Esophagus muscularis mucosa (tissue), 4 donors: ENCODE measurements at regions not wholly inside any gene's neighbourhood (a gene's known extent, or its start where the extent isn't known, plus 50 kb on each side); places are given as distances from the start of the nearest gene placed in this dataset.

Experiments
- EP300 ChIP-seq: sonication (generic); formaldehyde crosslinking; IDR thresholded peaks from one replicate; pipeline ENCODE4 v1.6.1; 2017; ENCODE audit warnings: antibody characterized with exemption
- POLR2A ChIP-seq: fragments of 450-650 bp; IDR thresholded peaks from one replicate; pipeline ENCODE4 v1.6.1; 2017; ENCODE audit warnings: antibody characterized with exemption, moderate library complexity, mild to moderate bottlenecking, low read depth
- TF ChIP-seq, protein P1 (sequence below), 3 experiments: fragments of 200-600 bp in 2 of 3; fragments of 450-650 bp in 1 of 3; sonication (generic) in 2 of 3; IDR thresholded peaks; one replicate each; pipeline ENCODE4 v1.5.1; 2017 to 2019; ENCODE audit warnings: antibody characterized with exemption in 3 of 3, mild to moderate bottlenecking in 2 of 3, moderate library complexity in 1 of 3

DNA sequence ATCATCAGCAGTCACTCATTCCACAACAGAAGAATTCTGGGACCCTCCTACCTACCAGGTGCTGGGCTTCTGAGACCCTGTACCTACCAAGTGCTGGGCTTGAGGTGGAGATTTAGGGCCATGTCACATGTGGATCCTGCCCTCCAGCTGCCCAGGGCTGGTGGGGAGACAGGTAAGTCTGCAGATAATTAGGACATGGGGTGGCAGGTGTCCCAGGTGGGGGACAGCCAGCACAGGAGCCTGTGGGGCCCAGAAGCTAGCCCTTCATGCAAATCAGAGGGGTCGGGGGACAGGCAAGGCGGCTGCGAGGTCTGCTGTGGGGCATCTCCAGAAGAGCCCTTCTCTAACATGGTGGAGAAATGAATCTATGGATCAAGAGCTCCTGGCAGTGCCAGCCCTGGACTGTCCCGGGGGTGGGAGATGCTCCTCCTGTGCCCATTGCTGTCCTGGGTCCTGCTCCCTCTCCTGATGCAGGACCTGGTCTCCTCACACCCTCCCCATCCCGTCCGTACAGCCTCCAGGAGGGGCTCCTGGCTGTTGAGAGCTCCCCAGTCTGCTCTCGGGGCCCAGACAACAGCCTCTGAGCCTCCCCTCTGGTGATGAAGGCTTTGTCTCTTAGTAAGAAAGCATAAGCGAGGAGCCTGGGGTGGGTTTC is 106.3 kb upstream of the GLI2 start:
- TF ChIP-seq EP300 (no peak), POLR2A (no peak)
- TF ChIP-seq, protein P1, sequence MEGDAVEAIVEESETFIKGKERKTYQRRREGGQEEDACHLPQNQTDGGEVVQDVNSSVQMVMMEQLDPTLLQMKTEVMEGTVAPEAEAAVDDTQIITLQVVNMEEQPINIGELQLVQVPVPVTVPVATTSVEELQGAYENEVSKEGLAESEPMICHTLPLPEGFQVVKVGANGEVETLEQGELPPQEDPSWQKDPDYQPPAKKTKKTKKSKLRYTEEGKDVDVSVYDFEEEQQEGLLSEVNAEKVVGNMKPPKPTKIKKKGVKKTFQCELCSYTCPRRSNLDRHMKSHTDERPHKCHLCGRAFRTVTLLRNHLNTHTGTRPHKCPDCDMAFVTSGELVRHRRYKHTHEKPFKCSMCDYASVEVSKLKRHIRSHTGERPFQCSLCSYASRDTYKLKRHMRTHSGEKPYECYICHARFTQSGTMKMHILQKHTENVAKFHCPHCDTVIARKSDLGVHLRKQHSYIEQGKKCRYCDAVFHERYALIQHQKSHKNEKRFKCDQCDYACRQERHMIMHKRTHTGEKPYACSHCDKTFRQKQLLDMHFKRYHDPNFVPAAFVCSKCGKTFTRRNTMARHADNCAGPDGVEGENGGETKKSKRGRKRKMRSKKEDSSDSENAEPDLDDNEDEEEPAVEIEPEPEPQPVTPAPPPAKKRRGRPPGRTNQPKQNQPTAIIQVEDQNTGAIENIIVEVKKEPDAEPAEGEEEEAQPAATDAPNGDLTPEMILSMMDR (IDR thresholded peaks at IDR 0.05): no peak
